GM23248 (cell line): ENCODE measurements at regions not wholly inside any gene's neighbourhood (a gene's known extent, or its start where the extent isn't known, plus 50 kb on each side); places are given as distances from the start of the nearest gene placed in this dataset.

ENCODE experiments used
- DNase-seq: peaks from one replicate; pipeline ENCODE4 v3.0.0-alpha.2; 2015
- H2AFZ ChIP-seq: fragments of 200-600 bp; sonication (generic); 2 replicates; pipeline ENCODE4 v1.6.1; 2016; ENCODE audit warnings: antibody characterized with exemption
- H3F3A ChIP-seq: fragments of 200-600 bp; sonication (generic); 2 replicates; pipeline ENCODE4 v1.6.1; 2016; ENCODE audit warnings: mild to moderate bottlenecking, antibody characterized with exemption, mixed run types; ENCODE audit not compliant: insufficient read depth
- H3K27ac ChIP-seq: fragments of 200-600 bp; sonication (generic); 2 replicates; pipeline ENCODE4 v1.5.1; 2016; ENCODE audit warnings: mild to moderate bottlenecking
- H3K27me3 ChIP-seq: fragments of 200-600 bp; sonication (generic); replicated peaks from 2 replicates; pipeline ENCODE4 v1.6.1; 2016; ENCODE audit warnings: mild to moderate bottlenecking; ENCODE audit not compliant: insufficient read depth
- H3K36me3 ChIP-seq: fragments of 200-600 bp; sonication (generic); 2 replicates; pipeline ENCODE4 v1.6.1; 2016; ENCODE audit warnings: low read depth, mild to moderate bottlenecking
- H3K4me1 ChIP-seq: fragments of 200-600 bp; sonication (generic); 2 replicates; pipeline ENCODE4 v1.6.1; 2016; ENCODE audit warnings: mild to moderate bottlenecking; ENCODE audit not compliant: insufficient read depth
- H3K4me2 ChIP-seq: fragments of 200-600 bp; sonication (generic); one replicate; pipeline ENCODE4 v1.6.1; 2016; ENCODE audit warnings: mild to moderate bottlenecking; ENCODE audit not compliant: unreplicated experiment
- H3K4me3 ChIP-seq: fragments of 200-600 bp; sonication (generic); 2 replicates; pipeline ENCODE4 v1.5.1; 2016; ENCODE audit warnings: mild to moderate bottlenecking
- H3K79me2 ChIP-seq: fragments of 200-600 bp; sonication (generic); 2 replicates; pipeline ENCODE4 v1.6.1; 2016; ENCODE audit warnings: mild to moderate bottlenecking; ENCODE audit not compliant: insufficient read depth
- H3K9ac ChIP-seq: fragments of 200-600 bp; sonication (generic); 2 replicates; pipeline ENCODE4 v1.6.1; 2016; ENCODE audit warnings: mild to moderate bottlenecking
- H3K9me2 ChIP-seq: fragments of 200-600 bp; sonication (generic); 2 replicates; pipeline ENCODE4 v1.6.1; 2016; ENCODE audit warnings: mixed run types, mild to moderate bottlenecking, moderate library complexity; ENCODE audit not compliant: insufficient read depth
- H3K9me3 ChIP-seq: fragments of 200-600 bp; sonication (generic); one replicate; pipeline ENCODE4 v1.6.1; 2017; ENCODE audit warnings: low read depth
- H4K20me1 ChIP-seq: fragments of 200-600 bp; sonication (generic); 2 replicates; pipeline ENCODE4 v1.6.0; 2016; ENCODE audit not compliant: insufficient read depth
- EZH2 ChIP-seq: fragments of 200-600 bp; sonication (generic); IDR thresholded peaks from 2 replicates; pipeline ENCODE4 v1.6.1; 2018; ENCODE audit warnings: antibody characterized with exemption, mild to moderate bottlenecking; ENCODE audit not compliant: insufficient read depth, poor library complexity, severe bottlenecking
- EZH2phosphoT487 ChIP-seq: fragments of 200-600 bp; sonication (generic); IDR thresholded peaks from 2 replicates; pipeline ENCODE4 v1.6.1; 2018; ENCODE audit warnings: antibody characterized with exemption, moderate library complexity, mild to moderate bottlenecking, low read depth; ENCODE audit not compliant: insufficient read depth
- WGBS, 2 experiments: methylation state at CpG; one replicate each; pipeline ENCODE4 v1.1.6; 2015 to 2017; ENCODE audit warnings: low lambda C conversion rate in 2 of 2, low coverage in 1 of 2; ENCODE audit errors: missing lambda C conversion rate in 2 of 2; 5-methylcytosine and 5-hydroxymethylcytosine counted together
- in situ Hi-C: fragments of 300-500 bp; cut with MboI; formaldehyde crosslinking; loops from 2 replicates; pipeline ENCODE4 v1.15.0; 2020

DNA sequence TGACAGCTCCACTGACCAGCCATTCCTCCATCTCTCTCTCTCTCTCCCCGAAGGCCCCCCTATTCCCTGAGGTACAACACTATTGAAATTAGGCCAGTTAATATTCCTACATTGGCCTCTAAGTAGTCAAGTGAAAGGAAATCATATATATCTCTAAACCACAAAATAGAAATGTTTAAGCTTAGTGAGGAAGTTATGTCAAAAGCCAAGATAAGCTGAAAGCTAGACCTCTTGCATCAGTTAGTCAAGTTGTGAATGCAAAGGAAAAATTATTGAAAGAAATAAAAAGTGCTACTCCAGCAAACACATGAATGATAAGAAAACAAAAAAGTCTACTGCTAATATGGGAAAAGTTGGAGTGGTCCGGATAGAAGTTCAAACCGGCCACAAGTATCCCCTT, 301.3 kb upstream of the RBMS1 start:
- H3K4me3 ChIP-seq: no peak overlapping the region
- no peak for TF ChIP-seq EZH2
- no peak for TF ChIP-seq EZH2phosphoT487
- no peaks in the 10 kb centered on the region for H3K4me1 ChIP-seq
- H3K4me2 ChIP-seq: no peak overlapping the region
- DNase-seq: no peak
- no peaks in the 10 kb centered on the region for H3F3A ChIP-seq
- no peaks in the 10 kb centered on the region for H3K27me3 ChIP-seq
- no peak overlapping the region for H2AFZ ChIP-seq
- no peak overlapping the region for H3K27ac ChIP-seq
- no peaks in the 10 kb centered on the region for H3K36me3 ChIP-seq
- H4K20me1 ChIP-seq: no peaks in the 10 kb centered on the region
- H3K9ac ChIP-seq: no peak overlapping the region
- WGBS, 2 experiments: 78 to 83% methylated on average over 3 of the region's 3 CpGs
- H3K79me2 ChIP-seq: no peaks in the 10 kb centered on the region
- H3K9me2 ChIP-seq: no peaks in the 10 kb centered on the region
- H3K9me3 ChIP-seq: no peaks in the 10 kb centered on the region
- in situ Hi-C loops: no loop called here

DNA sequence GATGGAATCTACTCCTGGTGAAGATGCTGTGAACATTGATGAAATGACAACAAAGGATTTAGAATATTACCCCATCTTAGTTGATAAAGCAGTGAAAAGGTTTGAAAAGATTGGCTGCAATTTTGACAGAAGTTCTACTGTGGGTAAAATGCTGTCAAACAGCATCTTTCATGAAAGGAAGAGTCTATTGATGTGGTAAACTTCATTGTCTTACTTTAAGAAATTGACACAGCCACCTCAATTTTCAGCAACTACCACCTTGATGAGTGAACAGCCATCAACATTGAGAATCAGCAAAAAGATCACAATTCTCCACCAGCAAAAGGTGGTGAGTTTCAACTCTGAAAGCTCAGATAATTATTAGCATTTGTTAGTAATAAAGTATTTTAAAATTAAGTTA, 310.3 kb upstream of the RBMS1 start:
- TF ChIP-seq EZH2phosphoT487 (no peak), EZH2 (no peak)
- no peaks in the 10 kb centered on the region for H3F3A ChIP-seq
- no peak overlapping the region for H3K9ac ChIP-seq
- no peak overlapping the region for H3K27ac ChIP-seq
- in situ Hi-C loops: no loop called here
- no peaks in the 10 kb centered on the region for H3K36me3 ChIP-seq
- no peaks in the 10 kb centered on the region for H3K9me3 ChIP-seq
- no peaks in the 10 kb centered on the region for H3K27me3 ChIP-seq
- H3K4me1 ChIP-seq: no peaks in the 10 kb centered on the region
- no peak overlapping the region for H2AFZ ChIP-seq
- H4K20me1 ChIP-seq: no peaks in the 10 kb centered on the region
- H3K9me2 ChIP-seq: no peaks in the 10 kb centered on the region
- H3K4me3 ChIP-seq: no peak overlapping the region
- no peak overlapping the region for H3K4me2 ChIP-seq
- no peak for DNase-seq
- no peaks in the 10 kb centered on the region for H3K79me2 ChIP-seq

DNA sequence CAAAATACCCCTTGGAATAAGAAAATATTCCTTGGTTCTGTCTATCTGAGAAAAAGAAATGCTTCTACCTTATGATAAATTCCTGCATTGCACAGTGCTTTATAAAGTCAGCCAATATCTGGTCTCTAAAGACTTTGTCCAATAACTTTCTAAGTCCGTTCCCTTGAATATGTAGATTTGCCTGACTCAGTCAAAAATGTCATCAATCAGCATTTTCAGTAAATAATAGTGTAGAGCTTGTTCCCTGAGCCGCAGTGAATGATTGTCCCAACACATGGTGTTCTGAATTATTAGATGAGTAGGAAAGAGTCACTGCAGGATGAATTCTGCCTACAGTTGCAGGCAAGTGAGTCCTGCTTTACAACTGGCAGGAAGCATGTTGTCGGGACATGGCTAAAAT, 316.8 kb upstream of the RBMS1 start:
- no peaks in the 10 kb centered on the region for H3K79me2 ChIP-seq
- H3K27me3 ChIP-seq: no peaks in the 10 kb centered on the region
- H3K9me2 ChIP-seq: no peaks in the 10 kb centered on the region
- no peak overlapping the region for H3K4me2 ChIP-seq
- no peak for TF ChIP-seq EZH2
- no peak for TF ChIP-seq EZH2phosphoT487
- H3K4me1 ChIP-seq: no peaks in the 10 kb centered on the region
- DNase-seq: no peak
- H4K20me1 ChIP-seq: no peaks in the 10 kb centered on the region
- H3K9ac ChIP-seq: no peak overlapping the region
- in situ Hi-C loops: no loop called here
- H3K36me3 ChIP-seq: no peaks in the 10 kb centered on the region
- WGBS, 2 experiments: 88 to 92% methylated on average over 3 of the region's 3 CpGs
- no peaks in the 10 kb centered on the region for H3F3A ChIP-seq
- H2AFZ ChIP-seq: no peak overlapping the region
- H3K27ac ChIP-seq: no peak overlapping the region
- no peaks in the 10 kb centered on the region for H3K9me3 ChIP-seq
- H3K4me3 ChIP-seq: no peak overlapping the region

DNA sequence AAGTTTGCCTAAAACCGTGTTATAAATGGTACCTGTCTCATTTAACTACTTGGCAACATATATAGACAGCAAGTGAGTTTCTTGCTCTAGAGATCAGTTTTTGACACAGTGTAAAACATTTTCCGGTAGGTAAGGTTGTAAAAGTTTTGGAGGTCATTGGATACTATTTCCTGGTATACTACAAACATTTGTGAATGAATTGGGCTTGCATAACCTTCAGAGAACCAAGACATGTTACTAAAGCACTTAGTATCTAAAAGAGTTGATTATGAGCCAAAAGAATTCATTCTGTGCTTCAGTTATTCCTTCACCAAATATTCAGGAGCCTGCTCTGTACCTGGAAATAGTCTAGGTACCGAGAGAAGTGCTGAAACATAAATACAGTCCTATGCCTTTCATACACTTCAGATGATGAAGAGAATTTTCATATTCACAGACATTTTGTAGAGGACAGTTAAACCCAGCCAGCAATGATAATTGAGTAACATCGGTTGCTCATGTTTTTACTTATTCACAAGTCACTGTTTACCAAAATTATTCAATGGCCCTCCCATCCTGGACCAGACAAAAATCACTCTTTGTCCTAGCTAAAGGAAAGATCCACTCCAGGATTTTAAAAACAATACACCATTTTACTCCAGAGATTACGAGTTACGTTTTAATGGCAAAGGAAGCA, 319.4 kb upstream of the RBMS1 start:
- no peaks in the 10 kb centered on the region for H3K9me2 ChIP-seq
- TF ChIP-seq EZH2phosphoT487: no peak
- TF ChIP-seq EZH2: no peak
- H3K9me3 ChIP-seq: no peaks in the 10 kb centered on the region
- no peaks in the 10 kb centered on the region for H4K20me1 ChIP-seq
- peak overlapping the region; percentile 19 for H2AFZ ChIP-seq
- WGBS, 2 experiments: 51 to 56% methylated on average over 6 of the region's 6 CpGs
- no peak overlapping the region for H3K9ac ChIP-seq
- H3K27ac ChIP-seq: no peak overlapping the region
- H3K27me3 ChIP-seq: no peaks in the 10 kb centered on the region
- no peaks in the 10 kb centered on the region for H3F3A ChIP-seq
- H3K4me3 ChIP-seq: no peak overlapping the region
- no peaks in the 10 kb centered on the region for H3K79me2 ChIP-seq
- peak; percentile 14 for DNase-seq
- H3K4me1 ChIP-seq: no peaks in the 10 kb centered on the region
- H3K4me2 ChIP-seq: no peak overlapping the region
- H3K36me3 ChIP-seq: no peaks in the 10 kb centered on the region
- in situ Hi-C loops: no loop called here

DNA sequence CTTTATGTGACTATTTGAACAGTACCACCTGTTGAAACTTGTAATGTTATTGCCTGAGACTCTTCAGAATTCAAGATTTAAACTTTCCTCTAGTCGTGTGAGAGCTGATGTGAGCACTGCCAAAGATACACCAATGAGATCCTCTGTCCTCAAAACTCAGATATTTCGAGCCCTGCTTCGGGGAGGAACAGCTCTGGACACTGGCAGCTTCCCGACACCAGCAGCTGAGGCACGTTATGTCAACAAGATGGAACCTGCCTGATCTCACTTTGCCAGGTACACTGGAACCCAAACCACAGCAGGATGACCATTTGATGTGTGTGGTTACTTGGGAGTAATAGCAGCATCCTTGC, 319.9 kb upstream of the RBMS1 start:
- Histone ChIP-seq H3K4me3 (no peak overlapping the region), H3K27ac (no peak overlapping the region), H3K36me3 (no peaks in the 10 kb centered on the region), H3K9ac (no peak overlapping the region), H3K79me2 (no peaks in the 10 kb centered on the region), H3K4me1 (no peaks in the 10 kb centered on the region), H4K20me1 (no peaks in the 10 kb centered on the region), H3K4me2 (no peak overlapping the region), H3K27me3 (no peaks in the 10 kb centered on the region), H3K9me3 (no peaks in the 10 kb centered on the region), H3F3A (no peaks in the 10 kb centered on the region), H2AFZ (peak overlapping the region; percentile 19), H3K9me2 (no peaks in the 10 kb centered on the region)
- no peak for DNase-seq
- no peak for TF ChIP-seq EZH2
- TF ChIP-seq EZH2phosphoT487: no peak
- WGBS, 2 experiments: 36 to 45% methylated on average over 5 of the region's 5 CpGs
- in situ Hi-C loops: no loop called here
